ENCODE measurements at regions not wholly inside any gene's neighbourhood (a gene's known extent, or its start where the extent isn't known, plus 50 kb on each side); places are given as distances from the start of the nearest gene placed in this dataset.

DNA sequence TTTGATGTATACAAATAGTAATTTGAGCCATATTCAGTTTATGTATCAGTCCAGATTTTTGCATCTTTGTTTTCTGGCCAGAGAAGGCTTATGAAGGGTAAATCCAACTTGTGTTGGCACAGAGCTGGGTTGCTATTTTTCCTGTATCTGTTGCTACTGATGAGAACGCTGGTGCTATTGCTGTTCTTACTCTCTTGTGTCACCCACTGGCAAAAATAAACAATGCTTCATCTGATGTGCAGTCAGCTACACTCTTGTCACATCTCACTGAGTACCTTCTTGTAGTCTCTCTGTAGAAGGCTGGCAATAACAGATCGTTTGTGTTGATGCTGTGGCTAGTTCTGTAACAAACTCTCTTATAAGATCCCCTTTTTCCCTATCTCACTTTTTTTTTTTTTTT is 323.4 kb downstream of the CDH19 start:
- no peak for TF ChIP-seq TAF1 (IDR thresholded peaks at IDR 0.05; ENCODE audit: low read depth, low read length)
- TF ChIP-seq SRF (IDR thresholded peaks at IDR 0.05; ENCODE audit: low read depth, low read length) = no peak
- TF ChIP-seq, protein P1, sequence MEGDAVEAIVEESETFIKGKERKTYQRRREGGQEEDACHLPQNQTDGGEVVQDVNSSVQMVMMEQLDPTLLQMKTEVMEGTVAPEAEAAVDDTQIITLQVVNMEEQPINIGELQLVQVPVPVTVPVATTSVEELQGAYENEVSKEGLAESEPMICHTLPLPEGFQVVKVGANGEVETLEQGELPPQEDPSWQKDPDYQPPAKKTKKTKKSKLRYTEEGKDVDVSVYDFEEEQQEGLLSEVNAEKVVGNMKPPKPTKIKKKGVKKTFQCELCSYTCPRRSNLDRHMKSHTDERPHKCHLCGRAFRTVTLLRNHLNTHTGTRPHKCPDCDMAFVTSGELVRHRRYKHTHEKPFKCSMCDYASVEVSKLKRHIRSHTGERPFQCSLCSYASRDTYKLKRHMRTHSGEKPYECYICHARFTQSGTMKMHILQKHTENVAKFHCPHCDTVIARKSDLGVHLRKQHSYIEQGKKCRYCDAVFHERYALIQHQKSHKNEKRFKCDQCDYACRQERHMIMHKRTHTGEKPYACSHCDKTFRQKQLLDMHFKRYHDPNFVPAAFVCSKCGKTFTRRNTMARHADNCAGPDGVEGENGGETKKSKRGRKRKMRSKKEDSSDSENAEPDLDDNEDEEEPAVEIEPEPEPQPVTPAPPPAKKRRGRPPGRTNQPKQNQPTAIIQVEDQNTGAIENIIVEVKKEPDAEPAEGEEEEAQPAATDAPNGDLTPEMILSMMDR (IDR thresholded peaks at IDR 0.05; ENCODE audit: control extremely low read depth in 1 of 3, insufficient read depth in 1 of 3, low read depth in 1 of 3, low read length in 3 of 3) = no peak
- TF ChIP-seq POLR2A (IDR thresholded peaks at IDR 0.05; ENCODE audit: control extremely low read depth in 1 of 2, low read depth in 2 of 2, low read length in 2 of 2) = no peak
- no peak for TF ChIP-seq GABPA (IDR thresholded peaks at IDR 0.05; ENCODE audit: borderline replicate concordance, insufficient read depth, low read length)
- TF ChIP-seq, protein P2, sequence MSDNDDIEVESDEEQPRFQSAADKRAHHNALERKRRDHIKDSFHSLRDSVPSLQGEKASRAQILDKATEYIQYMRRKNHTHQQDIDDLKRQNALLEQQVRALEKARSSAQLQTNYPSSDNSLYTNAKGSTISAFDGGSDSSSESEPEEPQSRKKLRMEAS (IDR thresholded peaks at IDR 0.05) = no peak
- TF ChIP-seq, protein P3, sequence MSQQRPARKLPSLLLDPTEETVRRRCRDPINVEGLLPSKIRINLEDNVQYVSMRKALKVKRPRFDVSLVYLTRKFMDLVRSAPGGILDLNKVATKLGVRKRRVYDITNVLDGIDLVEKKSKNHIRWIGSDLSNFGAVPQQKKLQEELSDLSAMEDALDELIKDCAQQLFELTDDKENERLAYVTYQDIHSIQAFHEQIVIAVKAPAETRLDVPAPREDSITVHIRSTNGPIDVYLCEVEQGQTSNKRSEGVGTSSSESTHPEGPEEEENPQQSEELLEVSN (IDR thresholded peaks at IDR 0.05) = no peak
- no peak for TF ChIP-seq PHF8 (conservative IDR thresholded peaks at IDR 0.05; ENCODE audit: low read depth, low read length)
- TF ChIP-seq CREB1 (IDR thresholded peaks at IDR 0.05) = no peak
- TF ChIP-seq POLR2AphosphoS5 (IDR thresholded peaks at IDR 0.05; ENCODE audit: low read depth, low read length) = no peak
